Osteoblast (primary cell): ENCODE measurements at regions not wholly inside any gene's neighbourhood (a gene's known extent, or its start where the extent isn't known, plus 50 kb on each side); places are given as distances from the start of the nearest gene placed in this dataset.

Source experiments
- DNase-seq: peaks from one replicate; pipeline ENCODE4 v3.0.0; 2011; ENCODE audit warnings: low spot score, mixed read lengths; ENCODE audit not compliant: insufficient read length; ENCODE audit errors: missing footprints
- H2AFZ ChIP-seq: 2 replicates; pipeline ENCODE4 v1.6.0; 2011; ENCODE audit warnings: mild to moderate bottlenecking, low read length
- H3K27ac ChIP-seq: 2 replicates; pipeline ENCODE4 v1.5.1; 2011; ENCODE audit warnings: mild to moderate bottlenecking, low read depth, low read length, moderate library complexity
- H3K27me3 ChIP-seq: 2 replicates; pipeline ENCODE4 v1.6.0; 2012; ENCODE audit warnings: mild to moderate bottlenecking, control low read depth, inconsistent platforms, low read length, moderate library complexity; ENCODE audit not compliant: insufficient read depth
- H3K36me3 ChIP-seq: 2 replicates; pipeline ENCODE4 v1.5.1; 2011; ENCODE audit warnings: mild to moderate bottlenecking, low read length, control low read depth, moderate library complexity; ENCODE audit not compliant: insufficient read depth
- H3K4me1 ChIP-seq: 2 replicates; pipeline ENCODE4 v1.5.1; 2011; ENCODE audit warnings: mild to moderate bottlenecking, low read length, control low read depth, moderate library complexity; ENCODE audit not compliant: insufficient read depth
- H3K4me2 ChIP-seq: 2 replicates; pipeline ENCODE4 v1.6.0; 2011; ENCODE audit warnings: mild to moderate bottlenecking, low read length; ENCODE audit not compliant: insufficient read depth
- H3K4me3 ChIP-seq: fragments of 200-600 bp; sonication (generic); 3 replicates; pipeline ENCODE4 v1.5.1; 2012; ENCODE audit warnings: mild to moderate bottlenecking, low read length, inconsistent platforms; ENCODE audit not compliant: insufficient read depth
- H3K79me2 ChIP-seq: 2 replicates; pipeline ENCODE4 v1.6.0; 2012; ENCODE audit warnings: mild to moderate bottlenecking, low read length, control low read depth, inconsistent platforms; ENCODE audit not compliant: insufficient read depth
- H3K9me3 ChIP-seq: 2 replicates; pipeline ENCODE4 v1.5.1; 2011; ENCODE audit warnings: low read depth, low read length, control low read depth
- H4K20me1 ChIP-seq: 2 replicates; pipeline ENCODE4 v1.6.0; 2012; ENCODE audit warnings: mild to moderate bottlenecking, low read length, control low read depth; ENCODE audit not compliant: insufficient read depth
- CTCF ChIP-seq: IDR thresholded peaks from 2 replicates; pipeline ENCODE4 v1.5.1; 2011; ENCODE audit warnings: mild to moderate bottlenecking, low read depth, low read length, moderate library complexity; ENCODE audit errors: extremely low read depth

- no peak for DNase-seq
- H3K4me2 ChIP-seq: no peak overlapping the region
- H3K4me3 ChIP-seq: no peak overlapping the region
- no peaks in the 10 kb centered on the region for H3K79me2 ChIP-seq
- H3K9me3 ChIP-seq: no peaks in the 10 kb centered on the region
- H3K27ac ChIP-seq: no peak overlapping the region
- no peaks in the 10 kb centered on the region for H3K36me3 ChIP-seq
- H2AFZ ChIP-seq: no peak overlapping the region
- no peaks in the 10 kb centered on the region for H4K20me1 ChIP-seq
- H3K4me1 ChIP-seq: no peaks in the 10 kb centered on the region
- no peaks in the 10 kb centered on the region for H3K27me3 ChIP-seq
- TF ChIP-seq CTCF: no peak
Observed at GRCh38 chr14:98350213-98350612, 921.8 kb downstream of the BCL11B start.

- Histone ChIP-seq H3K27me3 (no peaks in the 10 kb centered on the region), H3K9me3 (no peaks in the 10 kb centered on the region), H3K4me3 (no peak overlapping the region), H3K4me2 (no peak overlapping the region), H3K27ac (no peak overlapping the region), H3K79me2 (no peaks in the 10 kb centered on the region), H3K36me3 (no peaks in the 10 kb centered on the region), H3K4me1 (no peaks in the 10 kb centered on the region), H4K20me1 (no peaks in the 10 kb centered on the region), H2AFZ (no peak overlapping the region)
- DNase-seq: no peak
- no peak for TF ChIP-seq CTCF
Observed at GRCh38 chr14:98364961-98365360, 907.0 kb downstream of the BCL11B start.

GRCh38 chr14:98366429-98366828 is 905.6 kb downstream of the BCL11B start:
- Histone ChIP-seq H3K4me1 (no peaks in the 10 kb centered on the region), H3K27ac (no peak overlapping the region), H4K20me1 (no peaks in the 10 kb centered on the region), H3K4me3 (no peak overlapping the region), H3K9me3 (no peaks in the 10 kb centered on the region), H3K4me2 (no peak overlapping the region), H3K27me3 (no peaks in the 10 kb centered on the region), H3K36me3 (no peaks in the 10 kb centered on the region), H2AFZ (no peak overlapping the region), H3K79me2 (no peaks in the 10 kb centered on the region)
- no peak for DNase-seq
- no peak for TF ChIP-seq CTCF

- H3K36me3 ChIP-seq: no peaks in the 10 kb centered on the region
- no peak for TF ChIP-seq CTCF
- H3K4me1 ChIP-seq: no peaks in the 10 kb centered on the region
- H2AFZ ChIP-seq: no peak overlapping the region
- no peaks in the 10 kb centered on the region for H3K27me3 ChIP-seq
- no peak for DNase-seq
- no peaks in the 10 kb centered on the region for H4K20me1 ChIP-seq
- no peak overlapping the region for H3K4me3 ChIP-seq
- no peak overlapping the region for H3K4me2 ChIP-seq
- H3K9me3 ChIP-seq: peaks cover 2% of the 10 kb centered on the region
- H3K79me2 ChIP-seq: no peaks in the 10 kb centered on the region
- H3K27ac ChIP-seq: no peak overlapping the region
Observed at GRCh38 chr14:98368221-98368620, 903.8 kb downstream of the BCL11B start.
